ENCODE measurements at regions not wholly inside any gene's neighbourhood (a gene's known extent, or its start where the extent isn't known, plus 50 kb on each side); places are given as distances from the start of the nearest gene placed in this dataset.
"Not testable (repeated sequence)": the region's sequence is repeated elsewhere in the genome, so short reads cannot be mapped to it uniquely, and the experiment has no call there.

GRCh38 chr3:8273479-8273878, 228.1 kb upstream of the LMCD1 start:
- no peak for DNase-seq

GRCh38 chr3:8276056-8276455, 225.6 kb upstream of the LMCD1 start:
- no peak for DNase-seq

DNA sequence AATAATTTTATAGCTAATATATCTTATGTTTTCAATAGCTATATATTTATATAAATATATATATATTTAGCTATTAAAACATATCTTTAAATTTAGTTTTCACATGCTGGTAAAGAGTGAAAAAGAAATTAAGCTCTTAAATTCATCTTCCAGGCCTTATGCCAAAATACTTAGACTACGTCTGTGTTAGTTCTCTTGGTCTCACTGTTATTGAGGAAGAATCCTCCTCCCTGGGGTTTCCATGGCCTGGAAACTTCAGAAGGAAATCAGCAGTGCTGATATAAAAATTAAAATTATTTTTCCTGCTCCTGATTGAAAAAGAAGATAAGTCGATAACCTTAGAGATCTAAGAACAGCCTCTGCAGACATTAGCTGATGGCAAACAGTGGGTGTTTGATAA, 225.1 kb upstream of the LMCD1 start:
- no peak for DNase-seq

DNA sequence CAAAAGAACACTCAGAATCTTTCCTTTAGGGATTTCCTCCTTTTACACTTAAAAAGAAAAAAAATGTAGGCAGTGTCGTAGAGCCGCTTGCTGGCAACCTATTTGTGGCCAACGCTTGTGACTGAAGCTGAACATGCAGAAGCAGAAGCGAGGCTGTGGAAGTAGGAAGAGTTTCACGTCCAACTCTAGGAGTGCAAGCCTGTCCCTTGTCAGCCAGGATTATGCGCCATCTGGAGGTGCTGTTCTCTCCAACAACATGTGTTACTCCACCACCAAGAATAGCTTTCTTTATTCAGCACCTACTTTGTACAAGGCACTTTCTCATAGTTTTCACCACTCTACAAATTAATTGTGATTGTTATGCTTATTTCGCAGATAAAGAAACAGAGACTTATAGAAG, 223.2 kb upstream of the LMCD1 start:
- no peak for DNase-seq

DNA sequence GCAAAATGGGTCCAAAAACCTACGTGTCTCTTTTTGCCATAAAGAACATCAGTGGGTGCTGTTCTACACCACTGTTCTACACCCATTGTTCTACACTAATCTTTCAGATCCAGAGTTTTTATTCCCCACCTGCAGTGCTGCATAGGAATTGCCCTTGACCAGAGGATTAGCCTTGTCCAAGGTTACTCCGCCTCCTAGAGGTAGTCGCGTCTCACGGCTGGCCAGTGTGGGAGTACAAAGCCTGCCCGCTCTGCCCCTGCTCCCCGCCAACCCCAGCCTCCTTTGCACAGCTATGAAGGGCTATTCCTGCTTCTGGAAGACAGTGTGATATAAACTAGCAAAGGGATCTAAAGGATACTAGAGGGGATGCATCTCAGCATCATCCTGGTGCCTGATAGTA, 222.1 kb upstream of the LMCD1 start:
- DNase-seq = no peak

GRCh38 chr3:8279886-8280550, 221.6 kb upstream of the LMCD1 start:
- DNase-seq = no peak

- no peak for DNase-seq
Measured at GRCh38 chr3:8282541-8283165, 219.0 kb upstream of the LMCD1 start.

GRCh38 chr3:8283193-8283592, 218.4 kb upstream of the LMCD1 start:
- no peak for DNase-seq

DNA sequence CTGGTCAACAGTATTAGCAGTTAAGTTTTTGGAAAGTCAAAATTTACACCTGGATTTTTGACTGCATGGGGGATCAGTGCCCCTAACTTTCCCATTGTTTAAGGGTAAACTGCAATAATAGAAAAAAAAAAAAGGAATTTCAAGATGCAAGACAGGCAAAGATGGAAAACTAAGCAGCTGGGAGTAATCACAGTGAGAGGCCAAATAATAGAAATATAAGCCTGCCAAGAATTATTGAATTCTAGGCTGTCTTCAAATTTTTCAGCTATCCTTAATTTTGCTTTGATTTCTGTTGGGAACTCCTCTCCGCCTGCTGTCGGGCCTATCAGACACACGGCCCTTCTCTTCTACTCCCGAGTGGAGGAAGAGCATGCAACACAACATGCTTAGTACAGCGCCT, 215.5 kb upstream of the LMCD1 start:
- DNase-seq = no peak

GRCh38 chr3:8286749-8287148, 214.9 kb upstream of the LMCD1 start:
- no peak for DNase-seq

DNA sequence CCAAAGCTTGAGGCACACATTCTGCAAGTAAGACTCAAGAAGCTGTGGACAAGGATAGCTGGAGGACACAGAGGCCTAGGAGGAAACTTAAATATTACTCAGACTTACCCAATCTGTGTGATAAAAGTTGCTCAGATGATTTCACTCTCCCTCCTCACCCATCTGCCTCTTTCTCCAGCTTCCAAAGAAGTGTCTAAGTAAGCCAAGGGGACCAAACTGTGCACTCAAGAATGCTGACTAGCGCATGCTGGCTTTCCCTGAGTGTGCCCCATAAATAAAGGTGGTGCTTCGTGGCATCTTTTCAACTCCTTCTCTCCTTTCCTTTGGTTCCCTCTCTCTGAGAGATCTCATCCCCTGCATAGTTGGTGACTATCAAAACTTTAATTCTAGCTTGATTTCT, 211.0 kb upstream of the LMCD1 start:
- DNase-seq = no peak

GRCh38 chr3:8296461-8296860, 205.2 kb upstream of the LMCD1 start:
- DNase-seq = no peak

DNA sequence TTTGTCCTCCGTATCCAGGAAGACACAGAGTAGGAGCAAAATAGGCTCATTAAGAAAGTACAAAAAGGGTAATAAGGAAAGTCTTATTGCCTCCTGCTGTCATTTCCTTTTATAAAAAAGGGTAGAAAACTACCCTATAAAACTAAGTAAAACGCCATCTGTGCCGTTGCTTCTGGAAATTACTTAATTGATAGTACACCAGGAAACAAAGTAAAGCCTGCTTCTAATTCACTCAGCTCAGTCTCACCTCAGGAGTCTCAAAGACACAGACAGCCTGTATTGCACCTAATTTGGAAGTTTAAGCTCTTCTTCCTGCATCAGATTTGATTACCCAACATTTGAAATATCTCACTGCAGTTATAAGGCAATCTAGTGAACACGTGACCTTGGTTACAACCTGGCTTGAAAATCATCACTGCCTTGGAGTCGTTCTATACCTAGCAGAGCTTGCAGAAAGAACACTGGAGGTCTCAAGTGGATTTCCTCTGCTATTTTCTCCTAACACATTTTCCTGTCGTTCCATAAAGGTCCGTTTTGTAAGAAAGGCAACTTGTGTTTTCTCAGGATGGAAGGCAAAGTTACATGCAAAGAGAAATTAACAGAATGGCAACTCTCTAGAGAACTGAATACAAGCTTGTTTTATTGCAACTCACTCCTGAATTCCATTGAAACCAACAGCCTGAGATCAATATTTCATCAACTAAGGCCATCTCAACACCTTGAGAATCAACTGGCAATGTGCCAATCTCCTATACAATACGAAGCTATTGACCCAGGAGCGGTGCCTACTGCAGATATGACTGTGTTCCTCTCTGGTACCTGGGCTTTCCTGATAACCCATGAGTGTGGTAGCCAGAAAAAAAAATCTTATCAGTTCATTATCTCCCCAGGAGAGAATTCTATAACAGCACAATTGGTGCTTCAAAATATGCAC, 203.3 kb upstream of the LMCD1 start:
- no peak for DNase-seq

GRCh38 chr3:8301977-8302735, 199.5 kb upstream of the LMCD1 start:
- peak; percentile 34 for DNase-seq

DNA sequence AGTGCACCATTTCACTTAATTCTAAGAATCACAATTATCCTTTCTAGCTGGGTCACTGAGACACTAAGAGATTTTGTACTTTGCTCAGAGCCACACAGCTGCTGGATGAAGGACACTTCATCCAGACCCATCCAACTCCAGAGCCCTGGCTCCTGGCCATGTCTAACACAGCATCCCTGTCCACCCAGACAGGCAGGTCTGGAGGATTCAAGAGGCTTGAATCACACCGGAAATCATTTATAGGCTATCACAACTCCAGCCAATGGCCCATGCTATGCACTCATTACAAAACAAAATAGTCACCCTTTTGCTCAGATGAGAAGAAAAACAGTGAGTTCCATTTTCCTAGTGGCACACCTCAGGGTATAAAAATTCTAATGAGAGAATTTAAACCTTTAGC, 198.2 kb upstream of the LMCD1 start:
- no peak for DNase-seq

GRCh38 chr3:8305371-8305770, 196.3 kb upstream of the LMCD1 start:
- no peak for DNase-seq

DNA sequence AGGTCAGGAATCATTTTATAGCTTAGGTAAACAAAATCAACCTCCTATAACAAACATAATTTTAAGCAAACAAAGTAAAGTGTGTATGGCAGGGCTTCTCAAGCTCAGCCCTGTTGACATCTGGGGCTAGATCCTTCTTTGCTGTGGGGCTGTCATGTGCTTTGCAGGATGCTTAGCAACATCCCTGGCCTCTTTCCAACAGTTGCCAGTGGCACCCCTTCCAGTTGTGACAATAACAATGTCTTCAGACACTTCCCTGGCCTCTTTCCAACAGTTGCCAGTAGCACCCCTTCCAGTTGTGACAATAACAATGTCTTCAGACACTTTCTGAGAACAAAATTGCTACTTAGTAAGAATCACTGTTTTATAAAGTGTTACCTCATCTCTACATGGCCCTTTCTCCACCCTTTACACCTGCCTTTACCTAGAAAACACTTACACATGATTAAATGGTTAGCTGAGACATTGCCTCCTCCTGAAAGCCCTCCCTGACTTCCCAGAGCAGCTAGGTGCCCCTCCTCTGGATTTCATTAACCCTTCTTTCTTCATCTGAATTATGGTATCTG, 194.0 kb upstream of the LMCD1 start:
- DNase-seq = no peak

- no peak for DNase-seq
Measured at GRCh38 chr3:8311321-8311720, 190.3 kb upstream of the LMCD1 start.

DNA sequence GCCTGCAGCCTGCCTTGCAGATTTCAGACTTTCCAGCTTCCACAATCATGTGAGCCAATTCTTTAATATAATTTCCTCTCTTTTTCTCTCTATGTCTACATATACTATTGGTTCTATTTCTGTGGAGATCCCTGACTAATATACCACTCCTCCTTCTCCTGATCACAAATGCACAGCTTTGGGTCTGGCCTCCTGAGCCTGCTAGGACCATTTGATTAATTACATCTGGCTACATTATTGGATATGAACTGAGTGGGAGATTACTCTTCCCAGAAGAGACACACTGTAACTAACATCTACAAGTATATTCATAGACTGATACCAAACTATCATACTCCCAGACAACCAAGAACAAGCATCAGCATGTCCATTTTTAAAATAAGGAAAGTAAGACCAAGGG, 188.9 kb upstream of the LMCD1 start:
- no peak for DNase-seq

GRCh38 chr3:8313560-8314267, 187.9 kb upstream of the LMCD1 start:
- DNase-seq = no peak

DNA sequence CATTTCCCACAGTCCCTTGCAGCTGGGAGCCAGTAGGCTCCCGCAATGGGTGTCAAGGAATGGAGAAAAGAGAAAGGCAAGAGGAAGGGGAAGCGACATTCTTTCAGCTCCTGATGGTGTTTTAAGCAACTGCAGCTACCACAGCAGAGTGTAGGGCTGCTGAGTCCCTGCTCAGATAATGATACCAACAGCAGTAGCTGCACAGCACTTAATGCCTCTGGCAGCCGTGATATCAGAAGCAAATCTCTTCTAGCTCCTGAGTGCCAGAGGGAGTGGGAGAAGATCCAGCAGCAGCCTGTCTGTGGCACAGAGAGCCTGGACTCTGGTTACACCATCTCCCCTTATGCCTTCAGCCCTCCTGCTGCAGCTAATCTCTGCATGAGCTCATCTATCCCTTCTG, 186.1 kb upstream of the LMCD1 start:
- not testable (repeated sequence) for DNase-seq

Measured in suppressor macrophage treated with lipopolysaccharide for 4 hours (primary cell).